Fibroblast of lung (primary cell): ENCODE measurements at regions not wholly inside any gene's neighbourhood (a gene's known extent, or its start where the extent isn't known, plus 50 kb on each side); places are given as distances from the start of the nearest gene placed in this dataset.

Source experiments
- DNase-seq, 2 donors: peaks; one replicate each; pipeline versions ENCODE4 v3.0.0 to v3.0.0-alpha.2; 2010; ENCODE audit warnings: low read depth in 2 of 2
- H2AFZ ChIP-seq: 2 replicates; pipeline ENCODE4 v1.5.1; 2012; ENCODE audit warnings: low read length, control low read depth, inconsistent platforms
- H3K27ac ChIP-seq: 2 replicates; pipeline ENCODE4 v1.5.1; 2011; ENCODE audit warnings: low read length, control low read depth; ENCODE audit not compliant: insufficient read depth
- H3K27me3 ChIP-seq: 2 replicates; pipeline ENCODE4 v1.5.1; 2011; ENCODE audit warnings: mild to moderate bottlenecking, low read length; ENCODE audit not compliant: control insufficient read depth, insufficient read depth
- H3K36me3 ChIP-seq: 2 replicates; pipeline ENCODE4 v1.5.1; 2011; ENCODE audit warnings: low read length; ENCODE audit not compliant: control insufficient read depth, insufficient read depth
- H3K4me1 ChIP-seq: 2 replicates; pipeline ENCODE4 v1.5.1; 2011; ENCODE audit warnings: low read length; ENCODE audit not compliant: control insufficient read depth, insufficient read depth; ENCODE audit errors: extremely low read depth
- H3K4me2 ChIP-seq: 2 replicates; pipeline ENCODE4 v1.5.1; 2011; ENCODE audit warnings: low read length, control low read depth; ENCODE audit not compliant: insufficient read depth; ENCODE audit errors: extremely low read depth
- H3K4me3 ChIP-seq, 4 experiments: fragments of 200-600 bp in 1 of 4; sonication (generic) in 1 of 4; replicated peaks in 1 of 4; 2 replicates each; pipeline ENCODE4 v1.5.1; 2011 to 2016; ENCODE audit warnings: low read length in 4 of 4, low read depth in 3 of 4, mild to moderate bottlenecking in 3 of 4, control low read depth in 2 of 4, inconsistent platforms in 1 of 4, mixed read lengths in 1 of 4; ENCODE audit not compliant: insufficient read depth in 1 of 4; ENCODE audit errors: control extremely low read depth in 1 of 4
- H3K79me2 ChIP-seq: 2 replicates; pipeline ENCODE4 v1.5.1; 2012; ENCODE audit warnings: mild to moderate bottlenecking, low read length, inconsistent platforms; ENCODE audit not compliant: control insufficient read depth, insufficient read depth
- H3K9ac ChIP-seq: 2 replicates; pipeline ENCODE4 v1.5.1; 2011; ENCODE audit warnings: mild to moderate bottlenecking, low read length, control low read depth; ENCODE audit not compliant: insufficient read depth
- H3K9me3 ChIP-seq: 2 replicates; pipeline ENCODE4 v1.5.1; 2012; ENCODE audit warnings: low read depth, low read length; ENCODE audit not compliant: control insufficient read depth, insufficient read depth
- H4K20me1 ChIP-seq: 2 replicates; pipeline ENCODE4 v1.5.1; 2011; ENCODE audit warnings: low read length; ENCODE audit not compliant: control insufficient read depth, insufficient read depth; ENCODE audit errors: extremely low read depth
- CTCF ChIP-seq, 2 donors: IDR thresholded peaks in 1 of 2; conservative IDR thresholded peaks in 1 of 2; 1 replicate in 1 of 2; 2 replicates in 1 of 2; pipeline ENCODE4 v1.5.1; 2011 to 2012; ENCODE audit warnings: low read length in 2 of 2, control low read depth in 1 of 2, inconsistent platforms in 1 of 2, low read depth in 1 of 2, mild to moderate bottlenecking in 1 of 2
- EZH2 ChIP-seq: IDR thresholded peaks from 2 replicates; pipeline ENCODE4 v1.5.1; 2012; ENCODE audit warnings: low read length, control low read depth, mild to moderate bottlenecking; ENCODE audit errors: missing control alignments

DNA sequence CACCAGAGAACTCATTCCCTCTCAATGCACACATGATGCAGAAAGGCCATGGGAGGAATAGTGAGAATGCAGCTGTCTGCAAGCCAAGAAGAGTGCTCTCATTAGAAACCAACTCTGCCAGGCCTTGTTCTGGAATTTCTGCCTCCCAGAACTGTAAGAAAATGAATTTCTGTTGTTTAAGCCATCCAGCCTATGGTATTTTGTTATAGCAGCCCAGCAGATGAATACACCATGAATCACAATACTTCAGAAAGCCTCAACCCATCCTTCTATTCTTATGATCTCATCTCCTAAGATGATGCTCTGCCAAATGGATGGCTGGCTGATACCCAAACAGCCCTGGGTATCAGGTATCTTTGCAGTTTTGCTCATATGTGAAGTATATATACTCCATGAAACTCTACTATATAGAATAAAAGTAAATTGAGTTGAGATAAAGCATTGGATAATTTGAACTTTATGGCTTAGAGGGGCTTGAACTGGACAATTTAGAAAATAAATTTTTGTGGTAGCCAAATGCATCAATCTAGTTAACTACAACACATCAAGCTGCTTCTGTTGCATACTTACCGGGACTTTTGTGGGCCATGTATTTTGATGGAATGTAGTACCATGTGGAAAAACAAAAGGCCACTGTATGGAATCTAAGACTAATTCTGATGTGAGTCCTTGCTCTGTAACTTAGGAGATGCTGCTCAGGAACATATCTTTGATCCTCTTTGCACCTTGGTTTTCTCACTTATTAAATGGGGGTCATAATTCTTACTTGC is 245.9 kb downstream of the HS3ST1 start:
- no peaks in the 10 kb centered on the region for H3K27me3 ChIP-seq
- no peaks in the 10 kb centered on the region for H4K20me1 ChIP-seq
- peak; percentile 17 to 94 for DNase-seq
- H3K36me3 ChIP-seq: no peaks in the 10 kb centered on the region
- no peak overlapping the region for H2AFZ ChIP-seq
- H3K4me1 ChIP-seq: no peaks in the 10 kb centered on the region
- no peak overlapping the region for H3K9ac ChIP-seq
- H3K27ac ChIP-seq: no peak overlapping the region
- no peaks in the 10 kb centered on the region for H3K9me3 ChIP-seq
- no peak overlapping the region for H3K4me3 ChIP-seq
- H3K79me2 ChIP-seq: no peaks in the 10 kb centered on the region
- no peak overlapping the region for H3K4me2 ChIP-seq
- TF ChIP-seq EZH2 (no peak), CTCF (conservative IDR thresholded peaks at IDR 0.05 in 1 of 2, IDR thresholded peaks at IDR 0.05 in 1 of 2; ENCODE audit: low read depth in 1 of 2, low read length in 2 of 2) (no peak)

- Histone ChIP-seq H4K20me1 (no peaks in the 10 kb centered on the region), H3K79me2 (no peaks in the 10 kb centered on the region), H3K36me3 (no peaks in the 10 kb centered on the region), H3K9ac (no peak overlapping the region), H3K4me3 (no peak overlapping the region), H3K4me2 (no peak overlapping the region), H3K4me1 (no peaks in the 10 kb centered on the region), H2AFZ (no peak overlapping the region), H3K27ac (no peak overlapping the region), H3K9me3 (no peaks in the 10 kb centered on the region), H3K27me3 (no peaks in the 10 kb centered on the region)
- no peak for TF ChIP-seq CTCF (conservative IDR thresholded peaks at IDR 0.05 in 1 of 2, IDR thresholded peaks at IDR 0.05 in 1 of 2; ENCODE audit: low read depth in 1 of 2, low read length in 2 of 2)
- TF ChIP-seq EZH2: no peak
- peak in 1 of 2 donors; percentile 23 for DNase-seq
Measured at GRCh38 chr4:11182031-11182430, 246.7 kb downstream of the HS3ST1 start.

DNA sequence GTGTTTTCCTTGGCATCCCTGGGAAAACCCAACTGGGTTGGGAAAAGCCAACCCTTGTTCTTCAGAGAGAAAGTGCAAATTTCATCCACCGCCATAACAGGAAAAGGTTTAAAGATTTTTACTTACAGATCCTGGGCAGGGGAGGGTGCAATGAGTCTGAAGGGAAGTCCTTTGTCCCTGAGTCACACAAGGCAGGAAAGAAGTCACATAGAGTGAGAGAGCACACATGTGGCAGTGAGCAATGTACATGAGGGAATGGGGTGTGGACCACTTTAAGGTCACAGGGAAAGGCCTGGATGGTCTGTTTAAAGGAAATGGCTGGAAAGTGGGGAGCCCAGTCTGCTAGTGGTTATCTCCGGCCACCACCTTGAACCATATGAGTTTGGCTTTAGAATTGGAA is 248.9 kb downstream of the HS3ST1 start:
- H3K27ac ChIP-seq: no peak overlapping the region
- no peak for DNase-seq
- no peak overlapping the region for H3K4me3 ChIP-seq
- H2AFZ ChIP-seq: no peak overlapping the region
- H3K4me1 ChIP-seq: no peaks in the 10 kb centered on the region
- no peak for TF ChIP-seq CTCF (conservative IDR thresholded peaks at IDR 0.05 in 1 of 2, IDR thresholded peaks at IDR 0.05 in 1 of 2; ENCODE audit: low read depth in 1 of 2, low read length in 2 of 2)
- TF ChIP-seq EZH2: no peak
- H4K20me1 ChIP-seq: no peaks in the 10 kb centered on the region
- no peaks in the 10 kb centered on the region for H3K27me3 ChIP-seq
- no peaks in the 10 kb centered on the region for H3K9me3 ChIP-seq
- no peaks in the 10 kb centered on the region for H3K36me3 ChIP-seq
- no peaks in the 10 kb centered on the region for H3K79me2 ChIP-seq
- no peak overlapping the region for H3K9ac ChIP-seq
- no peak overlapping the region for H3K4me2 ChIP-seq
